GM19328 (cell line): ENCODE measurements at regions not wholly inside any gene's neighbourhood (a gene's known extent, or its start where the extent isn't known, plus 50 kb on each side); places are given as distances from the start of the nearest gene placed in this dataset.
"Not testable (repeated sequence)": the region's sequence is repeated elsewhere in the genome, so short reads cannot be mapped to it uniquely, and the experiment has no call there.

Experiments used
- ATAC-seq: cut with Tn5 transposase; IDR thresholded peaks from one replicate; pipeline ENCODE4 v1.9.1; 2021; ENCODE audit warnings: mild to moderate bottlenecking, moderate library complexity; ENCODE audit not compliant: unreplicated experiment

DNA sequence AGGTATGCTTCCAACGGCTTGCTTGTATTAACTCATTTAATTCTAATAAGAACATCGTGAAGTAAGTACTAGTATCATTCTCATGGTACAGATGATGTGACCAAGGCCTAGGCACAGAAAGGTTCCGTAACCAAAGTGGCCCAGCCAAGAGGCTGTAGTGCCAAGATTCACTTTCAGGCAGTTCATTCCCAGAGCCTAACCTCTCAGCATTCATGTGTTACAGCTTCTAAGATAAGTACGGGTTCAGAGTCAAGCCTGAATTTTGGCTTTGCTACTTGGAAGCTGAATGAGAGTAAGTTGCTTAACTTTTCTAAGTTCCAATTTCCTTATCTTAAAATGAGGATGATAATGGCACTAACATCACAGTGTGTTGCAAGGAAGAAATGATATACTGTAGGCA is 379.9 kb downstream of the AEBP2 start:
- ATAC-seq = no peak

DNA sequence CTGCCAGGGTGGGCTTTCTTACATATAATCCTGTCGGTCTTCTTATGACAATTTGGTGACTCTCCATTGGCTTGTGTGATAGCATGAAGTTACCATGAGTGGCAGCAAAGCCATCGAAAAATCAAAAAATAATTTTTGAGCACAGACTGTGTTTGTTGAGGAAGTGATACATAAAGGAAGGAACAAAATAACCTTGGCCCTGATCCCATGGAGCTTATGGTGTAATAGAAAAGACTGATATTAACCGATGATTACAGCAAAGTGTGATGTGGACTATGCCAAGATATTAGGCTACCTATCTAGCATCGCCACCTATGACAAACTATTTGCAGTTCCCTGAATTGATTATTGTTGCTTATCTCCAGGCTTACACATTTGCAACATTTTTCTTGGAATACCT is 383.2 kb downstream of the AEBP2 start:
- ATAC-seq = no peak

DNA sequence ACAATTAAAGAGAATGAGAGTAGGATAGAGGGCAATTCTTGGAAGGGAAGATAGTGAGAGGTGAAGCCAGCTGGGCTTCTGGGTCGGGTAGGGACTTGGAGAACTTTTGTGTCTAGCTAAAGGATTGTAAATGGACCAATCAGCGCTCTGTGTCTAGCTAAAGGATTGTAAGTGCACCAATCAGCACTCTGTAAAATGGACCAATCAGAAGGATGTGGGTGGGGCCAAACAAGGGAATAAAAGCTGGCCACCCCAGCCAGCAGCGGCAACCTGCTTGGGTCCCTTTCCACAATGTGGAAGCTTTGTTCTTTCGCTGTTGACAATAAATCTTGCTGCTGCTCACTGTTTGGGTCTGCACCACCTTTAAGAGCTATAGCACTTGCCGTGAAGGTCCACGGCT is 384.0 kb downstream of the AEBP2 start:
- not testable (repeated sequence) for ATAC-seq

DNA sequence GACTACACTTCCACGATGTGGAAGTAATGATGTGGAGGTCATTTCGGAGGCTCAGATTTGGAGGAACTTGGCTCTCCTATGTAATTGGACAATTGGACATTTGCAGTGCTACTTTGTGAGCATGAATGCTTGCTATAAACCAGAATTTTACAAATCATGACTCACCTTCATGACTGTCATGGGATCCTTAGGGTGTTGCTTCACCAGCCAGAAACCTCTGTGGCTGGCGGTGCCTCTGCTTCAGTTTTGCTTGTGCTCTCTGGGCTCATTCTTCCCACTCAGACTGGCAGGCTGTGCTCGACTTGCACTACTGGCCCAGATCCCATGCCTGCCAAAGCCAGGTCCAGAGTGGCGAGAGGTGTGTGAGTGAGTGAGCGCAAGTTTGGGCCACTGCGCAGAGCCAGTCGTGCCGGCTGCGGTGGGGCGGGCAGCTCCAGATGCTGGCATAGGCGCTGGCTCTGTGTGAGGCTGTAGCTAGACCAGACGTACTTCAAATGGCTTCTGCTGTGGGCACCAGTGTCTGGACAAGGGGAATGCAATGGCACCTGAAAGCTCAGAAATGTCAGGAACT is 387.8 kb downstream of the AEBP2 start:
- ATAC-seq = no peak

DNA sequence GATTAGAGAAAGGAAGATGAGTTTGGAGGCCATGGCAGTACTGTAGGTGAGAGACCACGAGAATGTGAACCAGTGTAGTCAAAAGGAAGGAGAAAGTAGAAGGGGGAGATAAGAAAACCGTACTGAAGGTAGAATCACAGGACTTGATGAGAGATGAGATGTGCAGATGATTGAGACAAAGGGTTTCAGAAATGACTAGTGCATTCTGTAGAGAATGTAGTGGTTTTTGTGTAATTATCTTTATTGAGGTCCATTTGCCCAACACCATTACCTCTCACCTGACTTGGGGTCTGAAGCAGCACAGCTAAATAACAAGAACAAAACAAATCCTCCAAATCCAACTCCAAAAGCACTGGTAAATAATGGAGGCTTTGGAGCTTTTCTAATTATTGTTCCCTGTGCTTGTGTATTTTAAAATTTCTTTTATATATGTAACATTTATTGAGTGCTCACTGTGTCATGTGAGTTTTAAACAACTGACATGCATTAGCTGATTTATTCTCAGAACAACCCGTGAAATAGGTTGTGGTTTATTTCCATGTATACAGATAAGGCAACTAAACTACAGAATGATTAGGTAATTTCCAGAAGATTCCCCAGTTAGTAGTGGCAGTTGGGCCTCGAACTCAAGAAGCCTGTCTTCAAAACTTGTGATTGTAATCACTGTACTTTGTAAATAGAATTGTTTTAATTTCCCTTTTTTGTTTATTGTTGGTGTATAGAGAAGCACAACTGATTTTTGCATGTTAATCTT is 390.0 kb downstream of the AEBP2 start:
- ATAC-seq = no peak

DNA sequence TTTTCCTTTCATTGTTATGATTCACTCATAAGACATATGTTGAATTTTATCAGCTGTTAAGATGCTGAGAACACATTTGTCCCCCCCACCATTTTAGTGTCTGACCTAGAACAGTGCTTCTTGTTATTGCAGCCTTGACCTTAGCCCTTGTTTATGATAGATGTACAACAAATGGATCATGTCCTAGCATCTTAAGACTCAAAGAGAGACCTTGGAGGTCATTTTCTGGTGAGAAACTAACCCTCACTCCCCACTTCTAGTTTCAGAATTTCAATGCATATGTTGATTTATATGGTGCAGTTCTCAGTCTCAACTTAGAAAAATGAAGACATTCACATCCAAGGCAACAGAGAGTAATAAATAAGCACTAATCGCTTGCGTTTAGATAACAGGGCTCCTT is 391.2 kb downstream of the AEBP2 start:
- ATAC-seq = no peak

DNA sequence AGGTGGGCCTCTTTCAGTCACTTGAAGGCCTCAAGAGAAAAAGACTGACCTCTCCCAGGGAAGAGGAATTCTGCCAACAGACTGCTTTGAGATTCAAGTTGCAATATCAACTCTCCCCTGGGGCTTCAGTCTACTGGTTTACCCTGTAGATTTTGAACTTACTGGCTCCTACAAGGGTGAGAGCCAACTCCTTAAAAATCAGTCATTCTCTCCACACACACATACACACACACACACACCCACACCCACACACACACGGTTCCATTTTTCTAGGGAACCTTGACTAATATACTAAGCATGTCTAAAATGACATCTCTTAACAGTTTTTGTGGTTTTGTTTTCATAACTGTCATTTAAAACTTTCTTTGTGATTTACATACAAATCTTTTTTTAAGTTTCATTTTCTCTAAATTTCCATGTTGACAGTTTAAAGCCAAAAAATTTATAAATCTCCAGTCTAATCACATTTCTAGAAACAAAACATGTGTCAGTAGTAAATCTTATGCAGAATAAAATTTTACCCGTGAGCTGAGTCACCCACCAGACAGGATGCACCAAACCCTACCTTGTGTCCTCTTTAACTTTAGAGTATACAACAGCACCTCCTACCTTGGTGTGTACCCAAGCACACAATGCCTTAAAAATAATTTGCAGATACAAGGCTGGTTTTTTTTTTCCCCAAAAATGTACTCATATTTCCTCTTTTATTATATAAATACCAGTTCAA is 394.6 kb downstream of the AEBP2 start:
- ATAC-seq = no peak

DNA sequence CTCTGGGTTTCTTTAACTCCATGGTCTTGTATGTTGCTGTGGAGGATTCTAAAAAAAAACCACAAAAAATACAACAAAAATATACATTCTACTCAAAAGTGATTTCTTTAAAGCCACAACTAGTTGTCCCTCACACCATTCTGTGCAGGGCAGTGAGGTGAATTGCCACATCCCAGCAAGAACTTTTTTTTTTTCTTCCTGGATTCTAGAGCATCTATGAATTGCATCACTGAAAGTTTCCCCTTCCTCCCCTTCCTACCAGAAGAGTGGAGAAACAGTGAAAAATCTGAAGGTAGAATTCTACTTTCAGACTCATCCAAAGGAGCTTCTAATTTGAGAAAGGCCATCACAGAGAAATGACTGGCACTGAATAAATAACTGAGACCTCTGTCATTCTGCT is 395.3 kb downstream of the AEBP2 start:
- ATAC-seq = no peak

DNA sequence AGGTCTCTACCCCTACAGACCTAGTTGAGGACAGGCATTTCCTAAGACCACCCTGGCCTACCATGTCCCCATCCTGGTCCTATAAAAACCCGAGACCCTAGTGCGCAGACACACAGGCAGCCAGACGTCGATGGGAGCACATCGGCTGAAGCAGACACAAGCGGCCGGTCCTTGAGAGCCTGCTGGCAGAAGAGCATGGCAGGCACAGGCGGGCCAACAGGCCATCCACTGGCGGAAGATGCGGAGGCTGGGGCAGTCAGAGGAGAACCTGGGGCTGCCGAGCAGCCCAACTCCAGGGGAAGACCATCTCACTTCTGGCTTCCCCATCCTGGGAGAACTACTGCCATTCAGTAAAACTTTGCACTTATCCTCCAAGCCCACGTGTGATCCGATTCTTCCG is 396.8 kb downstream of the AEBP2 start:
- ATAC-seq = no peak

DNA sequence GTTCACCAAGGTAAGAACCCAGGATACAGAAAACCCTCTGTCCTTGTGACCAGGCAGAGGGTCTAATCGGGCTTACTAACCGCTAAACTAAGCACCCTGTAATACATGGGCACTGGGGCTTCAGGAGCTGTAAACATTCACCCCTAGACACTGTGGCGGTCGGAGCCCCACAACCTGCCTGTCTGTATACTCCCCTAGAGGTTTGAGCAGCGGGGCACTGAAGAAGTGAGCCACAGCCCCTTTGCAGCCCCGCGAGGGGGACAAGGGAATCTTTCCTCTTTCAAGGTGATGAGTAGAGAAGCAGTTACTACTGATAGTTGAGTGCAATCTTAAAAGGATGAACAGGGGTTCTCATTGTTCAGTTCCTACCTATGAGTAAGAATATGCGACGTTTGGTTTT is 397.2 kb downstream of the AEBP2 start:
- no peak for ATAC-seq

DNA sequence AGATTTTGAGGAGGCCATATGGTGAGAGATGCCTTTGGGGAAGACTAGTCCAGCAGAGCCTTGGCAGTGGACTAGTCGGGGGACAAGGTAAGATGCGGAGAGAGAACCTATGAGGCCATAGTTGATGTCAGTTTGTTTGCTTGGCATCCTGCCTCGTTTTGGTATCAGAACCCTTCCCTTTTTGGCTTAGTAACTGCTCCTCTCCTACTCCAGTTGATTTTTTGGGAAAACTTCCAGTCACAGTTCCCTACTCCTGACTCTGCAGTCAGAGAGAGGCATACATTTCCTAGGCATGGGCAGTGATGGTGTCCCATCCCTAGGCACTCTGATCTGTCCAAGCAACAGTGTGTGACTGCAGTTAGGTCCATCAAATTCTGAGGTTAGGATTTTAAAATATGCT is 398.3 kb downstream of the AEBP2 start:
- no peak for ATAC-seq

DNA sequence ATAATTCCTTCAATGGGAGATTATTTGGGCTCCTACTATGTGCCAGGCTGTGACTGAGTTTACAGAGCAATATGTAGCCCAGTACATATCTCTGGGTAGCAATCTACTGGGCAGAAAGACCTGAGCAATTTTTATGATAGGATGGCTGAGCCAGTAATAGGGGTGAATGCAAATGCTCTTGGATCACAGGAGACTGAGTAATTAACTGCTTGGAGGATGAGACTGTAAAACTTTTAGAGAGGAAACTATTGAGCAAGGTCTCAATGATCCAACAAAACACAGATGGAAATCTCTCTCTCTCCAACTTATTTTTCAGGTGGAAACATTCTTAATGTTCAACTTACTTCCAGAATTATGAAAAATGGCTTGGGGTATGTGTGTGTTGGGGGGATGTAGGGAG is 402.2 kb downstream of the AEBP2 start:
- no peak for ATAC-seq

DNA sequence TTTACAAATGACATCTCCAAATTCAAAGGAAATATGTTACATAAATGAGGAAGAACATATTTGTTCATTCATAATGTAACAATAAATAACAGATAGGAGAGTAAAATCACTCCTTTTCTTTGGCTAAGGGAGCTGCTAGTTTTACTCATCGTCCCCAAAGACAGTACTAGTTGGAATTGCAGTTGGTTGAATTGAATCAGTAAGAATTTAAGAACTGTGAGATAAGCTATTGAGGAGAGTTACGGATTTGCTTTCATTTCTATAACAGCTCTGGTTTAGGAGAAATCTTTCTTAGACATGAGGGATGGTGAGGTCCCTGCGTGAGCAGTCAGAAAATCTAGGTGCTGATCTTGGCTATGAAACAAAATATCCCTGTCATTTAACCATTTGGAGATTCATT is 402.8 kb downstream of the AEBP2 start:
- no peak for ATAC-seq

DNA sequence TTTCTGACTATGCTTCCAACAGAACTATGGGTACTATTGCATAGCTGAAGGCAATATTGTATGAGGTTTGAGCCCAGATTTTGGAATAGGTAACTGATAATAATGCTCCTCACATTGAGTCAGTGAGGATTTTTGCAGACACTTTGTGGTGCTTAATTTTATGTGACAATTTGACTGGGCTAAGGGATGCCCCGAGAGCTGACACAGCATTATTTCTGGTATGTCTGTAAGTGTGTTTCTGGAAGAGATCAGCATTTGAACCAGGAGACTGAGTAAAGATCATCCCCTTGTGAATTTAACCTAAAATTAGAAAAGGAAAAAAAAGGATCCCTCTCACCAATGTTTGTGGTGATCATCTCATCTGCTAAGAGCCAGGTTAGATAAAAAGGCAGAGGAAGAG is 404.9 kb downstream of the AEBP2 start:
- ATAC-seq = no peak

DNA sequence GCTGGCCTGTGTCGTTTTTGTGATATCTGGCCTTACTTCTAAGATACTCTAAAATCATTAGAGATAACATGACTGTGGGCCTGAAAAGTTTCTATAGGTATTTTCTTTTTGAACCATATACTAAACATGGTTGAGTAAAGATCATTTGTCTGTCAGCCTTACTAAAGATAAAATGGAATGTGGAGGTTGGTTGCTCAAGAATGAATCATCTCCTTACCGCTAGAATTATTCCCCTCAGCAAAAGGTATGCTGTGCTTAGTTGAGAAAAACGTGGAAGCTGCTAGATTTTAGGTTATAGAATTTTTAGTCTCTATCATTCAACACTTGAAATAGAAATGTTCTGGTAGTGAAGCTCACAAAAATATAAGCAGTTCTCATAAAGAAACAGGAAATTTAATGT is 407.3 kb downstream of the AEBP2 start:
- ATAC-seq = no peak

DNA sequence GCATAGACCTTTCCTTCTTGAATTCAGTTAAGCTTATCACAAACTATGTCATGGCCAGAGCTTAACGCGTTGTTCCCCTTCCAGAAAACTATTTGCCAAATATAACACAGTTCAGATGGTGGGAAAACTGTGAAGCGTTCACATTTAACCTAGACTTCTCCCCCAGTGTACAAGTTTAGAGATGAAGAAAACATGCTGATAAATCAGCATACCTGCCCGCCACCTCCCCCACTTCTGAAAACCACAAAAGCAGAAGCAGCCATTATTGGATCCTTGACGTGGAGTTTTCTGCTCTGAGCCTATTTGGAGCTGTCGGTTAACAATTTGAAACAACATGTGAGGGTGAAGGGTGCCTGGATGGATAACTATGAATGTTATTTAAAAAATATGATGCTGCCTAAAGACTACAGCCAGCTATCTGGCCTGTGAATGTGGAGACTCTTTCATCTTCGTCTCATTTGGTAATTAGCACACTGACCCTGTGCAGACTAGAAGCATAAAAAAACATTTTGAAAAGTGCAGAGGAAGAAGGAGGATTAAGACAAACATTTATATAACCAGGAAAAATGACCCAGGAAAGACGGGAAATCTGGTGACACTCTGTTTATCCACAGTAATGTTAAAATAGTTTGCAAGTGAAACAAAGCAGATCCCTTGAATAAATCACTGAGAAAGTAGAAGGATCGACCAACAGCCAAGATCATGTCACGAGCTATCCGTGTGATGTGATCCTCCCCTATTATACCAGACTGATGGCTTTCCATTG is 408.2 kb downstream of the AEBP2 start:
- ATAC-seq = no peak

DNA sequence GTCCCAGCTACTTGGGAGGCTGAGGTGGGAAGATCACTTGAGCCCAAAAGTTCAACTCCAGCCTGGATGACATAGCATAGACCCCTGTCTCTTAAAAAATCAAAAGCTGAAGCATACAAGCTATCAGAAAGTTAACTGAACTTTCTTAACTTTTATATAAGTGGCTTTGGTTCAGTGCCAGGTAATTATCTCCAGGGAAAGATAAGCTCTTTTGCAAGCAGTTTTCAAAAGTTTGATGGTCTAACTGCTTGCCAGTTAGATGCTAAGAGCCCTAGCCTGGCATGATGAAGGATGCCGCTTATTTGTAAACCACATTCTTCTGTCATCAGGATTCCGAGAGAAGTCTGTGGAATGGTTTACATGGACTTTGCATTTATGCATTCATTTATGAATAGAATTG is 409.1 kb downstream of the AEBP2 start:
- ATAC-seq = no peak

DNA sequence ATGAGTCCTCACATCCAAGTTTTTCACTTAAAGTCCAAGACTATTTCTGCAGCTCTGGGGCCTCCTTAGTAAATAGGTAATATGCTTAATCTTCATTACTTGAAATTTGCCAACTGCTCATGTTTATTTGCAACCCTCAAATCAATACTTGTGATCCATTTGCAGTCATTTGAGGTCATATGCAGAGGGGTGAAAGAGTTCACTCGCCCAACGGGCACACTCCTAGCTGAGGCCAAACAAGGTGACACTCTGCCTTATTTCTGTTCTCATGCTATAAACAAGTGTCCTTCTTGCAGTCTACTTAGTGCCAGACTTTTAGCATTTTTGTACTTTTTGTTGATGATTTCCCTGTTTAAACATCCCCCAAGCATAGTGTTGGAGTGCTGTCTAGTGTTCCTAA is 409.9 kb downstream of the AEBP2 start:
- no peak for ATAC-seq

DNA sequence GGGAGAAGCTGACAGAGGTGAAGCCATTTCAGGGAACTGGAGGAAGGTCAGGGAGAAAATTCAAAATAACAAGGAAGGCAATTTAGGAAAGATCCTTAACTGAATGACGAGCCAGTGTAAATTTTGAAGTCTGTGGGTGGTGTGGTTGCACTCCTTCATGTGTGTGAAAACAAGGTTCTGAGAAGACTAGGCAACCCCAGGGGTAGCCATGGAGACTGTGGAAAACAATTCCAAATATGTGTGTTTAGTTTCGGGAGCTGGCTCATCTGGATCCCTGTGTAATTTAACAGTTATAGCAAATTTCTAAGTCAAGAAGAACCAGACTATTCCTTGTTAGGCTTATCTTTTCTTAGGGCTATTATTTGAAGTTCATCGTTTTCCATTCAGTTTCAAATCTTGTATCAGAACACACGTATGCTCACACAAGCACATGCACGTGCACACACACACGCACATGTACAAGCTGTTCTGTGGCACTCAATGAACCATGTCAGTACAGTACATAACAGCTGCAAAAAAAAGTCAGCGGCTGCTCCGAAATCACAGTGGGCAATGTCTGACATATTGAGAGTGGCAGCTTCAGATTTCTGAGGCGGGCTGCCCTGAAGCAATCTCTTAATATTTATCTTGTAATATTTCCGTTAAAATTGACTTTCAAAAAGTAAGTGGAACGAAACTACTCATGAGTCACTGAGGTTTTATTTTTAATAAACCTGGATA is 411.2 kb downstream of the AEBP2 start:
- no peak for ATAC-seq

DNA sequence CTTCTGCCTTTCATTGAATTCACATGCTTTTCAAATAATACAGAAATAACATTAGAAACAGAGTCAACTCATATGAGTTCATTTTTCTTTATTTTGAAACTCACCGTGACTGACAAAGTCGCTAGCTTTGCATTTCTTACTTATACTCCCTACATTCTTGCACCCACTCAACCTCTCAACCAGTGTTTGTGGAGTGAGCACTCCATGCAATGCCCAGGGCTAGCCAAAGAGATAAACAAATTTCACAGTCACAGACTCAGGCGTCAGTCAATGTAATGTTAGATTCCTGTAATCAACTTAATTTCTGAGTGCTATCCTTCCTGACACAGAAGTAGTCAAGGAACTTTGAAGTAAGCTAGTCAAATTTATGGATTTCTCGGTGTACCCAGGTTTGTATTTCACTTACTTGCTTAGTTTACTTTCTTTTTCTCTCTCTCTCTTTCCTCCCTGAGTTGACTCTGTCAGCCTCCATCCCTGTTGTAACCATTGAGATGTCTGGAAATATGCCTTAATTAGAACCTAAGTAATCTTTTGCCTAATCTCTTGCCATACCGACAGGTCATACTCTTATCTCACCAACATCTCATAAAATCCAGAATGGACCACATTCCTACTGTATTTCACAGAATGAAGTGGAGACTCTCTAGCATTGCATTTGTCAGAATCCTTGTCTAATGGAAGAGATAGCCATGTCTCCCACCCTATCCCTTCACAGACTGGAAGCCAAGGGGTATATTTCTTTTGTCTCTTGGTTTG is 413.0 kb downstream of the AEBP2 start:
- ATAC-seq = no peak
